HG03108 (cell line): ENCODE measurements at regions not wholly inside any gene's neighbourhood (a gene's known extent, or its start where the extent isn't known, plus 50 kb on each side); places are given as distances from the start of the nearest gene placed in this dataset.

Experiments
- ATAC-seq: cut with Tn5 transposase; IDR thresholded peaks from one replicate; pipeline ENCODE4 v1.9.1; 2021; ENCODE audit warnings: moderate library complexity; ENCODE audit not compliant: unreplicated experiment

DNA sequence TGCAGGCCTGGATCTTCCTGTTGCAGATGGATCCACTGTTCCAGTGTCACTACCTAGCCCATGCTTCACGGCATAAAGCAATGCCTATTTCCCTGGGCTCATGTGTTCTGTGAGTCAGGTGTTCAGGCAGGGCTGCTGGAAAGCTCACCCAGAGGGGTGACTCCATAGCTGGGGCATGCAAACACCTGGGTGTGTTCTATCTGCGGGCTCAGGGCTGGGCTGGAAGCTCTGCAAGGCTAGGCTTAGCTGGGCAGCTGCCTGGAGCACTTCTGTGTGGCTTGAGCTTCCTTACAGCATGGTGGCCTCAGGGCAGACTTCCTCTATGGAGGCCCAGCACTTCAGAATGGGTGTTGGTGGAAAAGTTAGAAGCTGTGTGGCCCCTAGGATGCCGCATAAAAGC is 139.9 kb downstream of the GADD45G start:
- no peak for ATAC-seq

DNA sequence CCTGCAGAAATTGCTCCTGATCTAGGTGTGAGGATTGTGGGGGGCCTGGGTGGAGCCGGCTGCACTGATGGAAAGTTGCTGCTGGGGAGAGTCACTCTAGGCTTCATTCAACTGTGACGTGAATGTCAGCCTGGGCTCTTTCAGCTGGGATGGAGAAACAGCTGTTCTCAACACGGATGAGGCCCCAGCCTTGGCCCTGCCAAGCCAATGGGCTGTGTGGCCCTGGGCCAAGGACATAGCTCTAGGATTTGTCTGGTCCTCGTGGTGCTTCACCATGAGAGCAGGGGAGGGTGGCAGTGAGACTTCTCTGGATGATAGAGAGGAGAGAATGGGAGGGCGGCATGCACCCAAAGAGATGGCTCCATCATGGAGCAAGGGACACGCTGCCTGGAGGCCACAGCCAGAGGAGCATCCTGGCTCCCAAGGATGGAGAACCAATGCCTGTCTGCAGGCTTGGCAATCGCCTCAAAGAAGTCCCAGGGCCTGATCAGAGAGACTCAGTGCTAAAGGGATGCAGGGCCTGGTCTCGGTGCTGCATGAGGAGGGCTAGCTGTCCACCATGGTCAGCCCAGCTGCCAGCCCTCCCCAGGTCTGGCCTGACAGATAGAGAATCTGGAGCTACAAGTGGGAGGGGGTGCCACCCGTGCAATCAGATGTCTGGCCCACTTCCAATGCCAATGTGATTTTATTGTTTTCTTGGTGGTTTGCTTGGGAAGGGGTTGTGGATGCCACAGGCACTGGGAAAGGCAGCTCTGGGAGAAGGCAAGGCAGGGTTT is 141.0 kb downstream of the GADD45G start:
- ATAC-seq, result no peak

DNA sequence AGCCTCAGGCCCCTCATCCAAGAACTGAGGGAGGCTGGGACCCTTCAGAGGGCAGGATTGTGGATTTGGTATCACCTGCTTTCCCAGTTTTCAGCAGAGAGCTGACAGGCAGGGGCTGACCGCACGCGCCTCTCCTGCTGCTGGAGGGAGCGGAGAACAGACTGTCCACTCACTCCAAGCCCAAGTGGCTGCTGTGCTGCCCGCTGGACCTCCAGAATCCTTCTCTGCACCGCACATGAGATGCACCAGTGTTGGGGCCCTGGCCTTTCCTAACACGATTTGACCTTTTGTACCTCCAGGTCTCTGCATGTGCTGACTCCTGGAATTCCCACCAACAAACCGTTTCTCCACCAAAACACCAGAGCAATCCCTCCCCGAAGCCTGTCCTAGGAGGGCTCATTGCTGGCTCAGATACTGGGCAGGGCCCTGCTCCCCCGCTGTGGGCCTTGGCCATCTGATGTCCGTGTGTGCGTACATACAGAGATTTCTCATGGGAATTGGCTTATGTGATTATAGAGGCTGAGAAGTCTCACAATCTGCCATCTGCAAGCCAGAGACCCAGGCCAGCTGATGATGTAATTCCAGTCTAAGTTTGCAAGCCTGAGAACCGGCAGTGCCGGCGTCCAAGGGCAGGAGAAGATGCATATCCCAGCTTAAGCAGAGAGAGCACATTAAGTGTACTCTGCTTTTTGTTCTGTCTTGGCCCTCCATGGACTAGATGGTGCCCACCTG is 141.7 kb downstream of the GADD45G start:
- no peak for ATAC-seq

DNA sequence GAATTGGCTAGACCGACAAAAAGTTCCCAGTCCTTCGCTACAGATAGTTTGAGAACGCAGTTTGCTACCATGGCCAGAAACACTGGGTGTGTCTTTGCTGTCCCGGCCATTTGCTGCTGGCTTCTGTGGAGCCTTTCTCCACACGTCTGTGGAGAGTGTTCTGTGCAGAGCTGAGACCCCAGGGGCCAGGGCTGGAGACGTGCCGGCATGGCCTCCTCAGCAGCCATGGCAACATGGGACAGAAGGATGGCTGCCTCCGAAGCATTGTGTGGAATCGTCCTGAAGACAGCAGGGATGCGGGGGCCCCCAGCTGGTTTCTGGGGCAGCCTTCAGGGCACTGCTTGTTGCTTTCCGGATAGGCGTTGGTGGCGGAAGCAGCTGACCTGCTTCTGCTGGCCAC is 142.8 kb downstream of the GADD45G start:
- ATAC-seq, result no peak

DNA sequence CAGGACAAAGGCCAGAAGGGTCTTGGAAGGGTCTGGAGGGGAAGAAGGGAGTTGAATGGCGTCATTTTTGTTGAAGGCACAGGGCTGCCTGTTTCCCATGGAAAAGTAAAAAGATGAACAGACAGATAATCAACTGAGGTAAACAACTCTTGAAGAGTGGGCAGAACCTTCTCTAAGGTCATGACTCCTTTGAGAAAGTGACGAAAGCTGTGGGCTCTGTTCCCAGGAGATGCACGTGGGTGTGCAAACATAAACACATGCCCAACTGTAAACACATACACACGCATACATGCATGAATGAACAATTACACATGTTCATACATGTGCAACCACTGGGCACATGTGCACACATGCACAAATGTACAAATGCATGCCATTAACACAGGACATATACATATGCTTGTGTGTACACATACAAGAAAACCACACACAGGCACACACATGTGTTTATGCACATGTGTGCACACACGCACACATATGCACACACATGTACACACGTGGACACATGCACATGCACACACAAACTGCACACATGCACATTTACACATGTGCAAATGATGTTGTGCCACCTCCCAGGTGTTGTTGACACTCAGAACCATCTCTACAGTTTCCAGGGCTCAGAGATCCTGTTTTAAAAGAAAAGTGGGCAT is 143.3 kb downstream of the GADD45G start:
- no peak for ATAC-seq

DNA sequence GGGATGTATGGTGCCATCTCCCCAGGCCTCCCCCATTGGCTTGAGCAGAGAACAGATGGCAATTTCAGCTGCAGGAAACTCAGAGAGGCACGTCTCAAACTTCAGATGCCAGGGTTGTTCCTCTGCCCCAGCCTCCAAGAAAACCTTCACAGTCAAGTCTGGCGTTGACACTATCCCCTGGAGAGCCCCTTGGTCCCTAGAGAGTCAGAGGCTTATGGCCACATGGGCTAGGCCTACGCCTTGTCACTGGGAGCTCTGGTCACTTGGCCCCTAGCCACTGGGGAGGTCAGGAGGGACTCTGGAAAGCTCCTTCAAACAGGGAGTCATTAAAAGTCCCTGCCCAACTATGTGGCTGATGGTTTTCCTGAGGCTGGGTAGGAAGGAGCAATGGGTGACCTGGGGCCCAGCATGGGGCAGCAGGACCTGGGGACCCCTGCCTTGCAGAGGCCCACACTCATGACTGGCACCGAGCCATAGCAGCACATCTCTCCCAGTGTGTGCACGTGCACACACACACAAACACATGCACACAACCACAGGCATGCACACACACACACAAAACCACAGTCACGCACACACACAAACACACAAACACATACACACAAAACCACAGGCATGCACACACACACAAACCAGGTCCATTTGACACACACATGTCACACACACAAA is 144.2 kb downstream of the GADD45G start:
- no peak for ATAC-seq

DNA sequence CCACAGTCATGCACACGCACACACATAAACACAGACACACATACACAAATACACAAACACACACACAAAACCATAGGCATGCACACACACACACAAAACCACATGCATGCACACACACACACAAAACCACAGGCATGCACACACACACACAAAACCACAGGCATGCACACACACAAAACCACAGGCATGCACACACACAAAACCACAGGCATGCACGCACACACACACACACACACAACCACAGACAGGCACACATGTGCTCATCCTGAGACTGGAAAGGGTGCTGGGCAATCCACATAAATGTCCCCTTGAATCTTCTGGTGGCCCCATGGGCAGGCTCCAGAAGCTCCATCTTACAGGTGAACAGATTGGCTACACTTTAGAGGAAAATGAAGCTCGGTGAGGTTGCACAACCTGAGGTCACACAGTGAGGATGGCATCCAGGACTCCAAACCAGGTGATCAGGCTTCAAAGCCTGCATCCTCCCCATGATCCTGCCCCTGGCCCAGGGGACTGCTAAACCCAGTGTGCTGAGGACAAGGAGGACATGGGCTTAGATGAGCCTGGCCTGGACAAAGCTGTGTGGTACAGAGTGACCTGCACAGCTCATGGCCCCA is 144.8 kb downstream of the GADD45G start:
- no peak for ATAC-seq

DNA sequence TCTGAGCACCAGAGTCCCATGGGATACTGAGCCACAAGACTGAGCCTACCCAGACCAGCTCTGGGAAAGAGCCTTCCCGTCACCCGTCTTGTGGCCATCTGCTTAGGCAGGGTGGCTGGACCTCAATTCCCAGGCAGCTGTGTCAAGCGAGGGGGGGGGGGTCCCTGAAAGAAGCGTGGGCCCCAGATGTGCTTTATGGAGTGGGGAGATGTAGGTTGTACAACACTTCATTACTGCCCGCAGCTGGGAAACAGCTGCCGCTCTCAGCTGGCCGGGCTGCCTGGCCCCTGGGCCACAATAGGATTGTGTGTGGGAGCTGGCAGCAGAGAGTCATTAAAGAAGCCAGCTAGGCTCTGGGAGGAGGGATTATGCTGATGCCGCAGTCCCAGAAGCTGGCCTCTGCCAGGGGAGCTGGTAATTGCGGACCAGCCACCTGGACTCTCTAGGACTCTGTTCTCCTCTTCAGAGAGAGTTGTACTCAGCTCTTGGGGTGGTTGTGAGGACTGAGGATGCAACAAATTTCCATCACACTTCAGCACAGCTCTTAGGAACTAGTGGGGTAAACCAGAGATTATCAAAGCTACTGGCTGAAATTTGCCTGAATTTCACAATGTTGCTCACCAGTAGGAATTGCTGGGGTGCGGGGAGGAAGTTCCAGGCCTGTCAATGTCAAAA is 145.4 kb downstream of the GADD45G start:
- ATAC-seq, result no peak

DNA sequence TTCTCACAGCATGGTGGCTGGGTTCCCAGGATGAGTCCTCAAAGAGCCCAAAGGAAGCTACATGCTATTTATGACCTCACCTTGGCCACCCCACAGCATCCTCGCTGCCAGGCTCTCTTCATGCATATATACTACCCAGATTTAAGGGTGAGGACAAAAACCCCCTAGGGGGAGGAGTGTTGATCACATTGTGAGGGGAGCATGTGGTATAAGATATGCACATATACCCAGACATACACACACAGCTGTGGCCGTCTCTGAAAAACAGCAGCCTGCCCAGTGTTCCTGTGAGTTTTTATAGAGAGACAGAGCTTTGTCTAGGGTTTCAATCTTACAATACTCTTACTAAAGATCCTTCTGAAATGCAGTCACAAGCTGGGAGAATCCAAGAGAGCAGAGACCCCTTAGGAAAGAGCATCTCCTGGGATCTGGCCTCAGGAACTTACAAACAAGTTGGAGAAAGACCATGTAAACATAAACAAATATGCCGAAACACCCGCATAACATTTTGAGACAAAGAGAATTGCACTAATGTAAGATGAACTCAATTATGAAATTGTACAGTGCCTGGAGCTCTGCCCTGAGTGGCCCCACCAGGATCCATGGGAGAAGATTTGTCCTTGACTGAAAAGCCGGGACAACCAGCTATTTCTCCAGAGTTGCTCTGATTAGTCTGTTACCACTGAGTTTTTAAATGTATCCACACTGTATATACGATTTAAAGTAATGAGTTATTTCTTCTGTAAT is 146.4 kb downstream of the GADD45G start:
- ATAC-seq, result no peak

DNA sequence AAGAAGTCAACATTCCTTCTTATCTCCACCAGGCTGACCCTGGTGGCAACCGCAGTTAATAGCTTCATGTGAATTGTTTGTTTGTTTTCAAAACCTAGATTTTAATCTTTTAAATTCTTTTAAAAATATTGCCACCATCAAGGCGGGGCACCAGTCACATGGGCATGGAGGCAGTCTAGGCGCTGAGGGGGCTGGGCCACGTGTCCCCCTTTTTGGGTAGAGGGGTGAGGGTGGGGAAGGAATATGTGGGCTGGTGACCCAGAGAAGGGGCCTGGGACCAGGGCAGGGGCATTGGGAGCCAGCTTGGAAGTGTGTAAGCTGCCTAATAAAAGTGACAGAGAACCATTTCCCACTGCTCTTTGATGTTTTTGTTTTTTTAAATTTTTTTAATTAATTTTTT is 147.3 kb downstream of the GADD45G start:
- ATAC-seq, result no peak

DNA sequence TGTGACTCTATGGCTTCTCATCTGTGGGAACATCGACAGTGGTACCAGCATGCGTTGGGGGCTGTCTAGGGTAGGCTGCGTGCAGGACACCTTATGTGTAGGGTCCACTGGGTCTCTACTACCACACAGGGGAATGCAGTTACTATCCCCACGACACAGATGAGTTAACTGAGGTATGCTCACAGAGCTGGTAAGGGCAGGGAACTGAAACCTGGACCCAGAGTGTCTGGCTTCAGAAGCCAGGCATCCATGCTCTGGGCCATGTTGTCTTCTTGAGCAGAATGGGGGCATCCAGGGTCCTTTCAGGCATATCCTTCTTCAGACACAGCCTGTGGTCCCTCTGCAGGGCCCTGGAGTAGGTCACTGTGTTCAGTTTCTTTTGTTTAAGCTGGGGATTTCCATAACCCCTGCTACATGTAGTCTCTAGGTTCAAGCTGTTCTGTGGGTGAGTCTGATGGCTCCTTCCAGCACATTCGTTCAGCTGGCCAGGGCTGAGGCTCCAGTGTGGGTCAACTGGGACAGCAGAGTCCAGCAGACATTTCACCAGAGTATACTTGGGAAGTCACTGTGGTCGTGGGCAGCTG is 148.8 kb downstream of the GADD45G start:
- ATAC-seq, result no peak

DNA sequence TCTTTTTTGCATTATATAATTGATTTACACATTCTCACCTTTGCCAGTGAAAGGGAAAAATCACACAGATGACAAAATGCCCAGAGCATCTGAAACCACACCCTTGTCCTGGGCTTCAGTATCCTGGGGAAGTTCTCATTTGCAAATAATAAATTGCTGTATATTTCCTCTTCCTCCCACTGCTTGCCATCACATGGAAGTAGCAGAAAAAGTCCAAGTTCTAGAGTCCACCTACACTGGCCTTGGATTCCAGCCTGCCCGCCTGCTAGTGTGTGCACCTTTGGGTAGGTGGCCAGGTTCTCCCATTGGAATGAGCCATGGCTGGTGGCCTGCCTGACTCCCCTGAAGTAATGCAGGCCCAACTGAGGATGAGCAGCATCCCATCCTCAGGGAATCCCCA is 149.4 kb downstream of the GADD45G start:
- ATAC-seq, result no peak

DNA sequence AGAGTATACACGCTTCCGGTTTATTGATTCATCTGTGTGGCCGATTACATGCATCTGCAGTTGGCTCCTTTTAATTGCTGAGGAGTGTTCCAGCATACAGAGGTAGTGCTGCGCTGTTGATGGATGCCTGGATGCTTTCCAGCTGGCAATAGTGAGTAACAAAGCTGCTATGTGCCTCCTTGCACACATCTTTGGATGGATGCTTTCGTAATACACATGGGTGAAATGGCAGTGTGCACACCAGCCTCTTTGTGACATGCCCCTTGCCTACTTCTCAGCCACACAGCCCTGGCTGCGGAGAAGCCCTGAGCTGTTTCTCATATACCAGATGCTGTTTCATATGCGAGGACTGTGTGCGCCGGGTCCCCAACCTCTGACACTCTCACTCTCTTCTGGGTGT is 151.0 kb downstream of the GADD45G start:
- ATAC-seq, result no peak

DNA sequence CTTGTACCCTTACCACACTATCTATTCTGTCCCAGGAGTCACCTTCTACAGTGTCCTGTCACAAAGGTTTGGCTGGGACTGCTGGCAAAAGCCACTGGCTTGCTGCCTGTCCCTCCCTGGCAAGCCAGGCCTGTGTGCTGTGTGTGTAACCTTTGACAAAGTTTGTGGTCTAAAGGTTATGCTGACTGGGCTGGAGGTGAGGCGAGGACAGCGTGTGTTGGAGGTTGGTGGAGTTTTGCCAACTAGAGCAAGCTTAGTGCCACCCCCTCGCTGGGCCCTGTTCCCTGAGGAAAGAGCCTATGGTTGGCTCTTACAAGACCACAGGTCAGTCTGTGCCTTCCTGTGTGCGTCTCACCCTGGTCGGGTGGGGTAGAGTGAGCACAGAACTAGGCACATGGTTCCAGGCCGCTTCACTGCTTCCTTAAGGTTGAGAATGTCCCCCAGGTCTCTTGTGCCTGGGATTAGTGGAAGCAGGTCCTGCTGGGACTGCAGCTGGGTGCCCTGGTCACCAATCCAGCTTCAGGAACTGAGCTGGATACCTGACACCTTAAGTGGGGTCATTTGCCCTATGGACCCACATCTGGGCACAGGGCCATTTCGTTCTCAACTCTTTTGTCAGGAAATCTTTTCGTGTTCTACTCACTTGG is 152.2 kb downstream of the GADD45G start:
- no peak for ATAC-seq

DNA sequence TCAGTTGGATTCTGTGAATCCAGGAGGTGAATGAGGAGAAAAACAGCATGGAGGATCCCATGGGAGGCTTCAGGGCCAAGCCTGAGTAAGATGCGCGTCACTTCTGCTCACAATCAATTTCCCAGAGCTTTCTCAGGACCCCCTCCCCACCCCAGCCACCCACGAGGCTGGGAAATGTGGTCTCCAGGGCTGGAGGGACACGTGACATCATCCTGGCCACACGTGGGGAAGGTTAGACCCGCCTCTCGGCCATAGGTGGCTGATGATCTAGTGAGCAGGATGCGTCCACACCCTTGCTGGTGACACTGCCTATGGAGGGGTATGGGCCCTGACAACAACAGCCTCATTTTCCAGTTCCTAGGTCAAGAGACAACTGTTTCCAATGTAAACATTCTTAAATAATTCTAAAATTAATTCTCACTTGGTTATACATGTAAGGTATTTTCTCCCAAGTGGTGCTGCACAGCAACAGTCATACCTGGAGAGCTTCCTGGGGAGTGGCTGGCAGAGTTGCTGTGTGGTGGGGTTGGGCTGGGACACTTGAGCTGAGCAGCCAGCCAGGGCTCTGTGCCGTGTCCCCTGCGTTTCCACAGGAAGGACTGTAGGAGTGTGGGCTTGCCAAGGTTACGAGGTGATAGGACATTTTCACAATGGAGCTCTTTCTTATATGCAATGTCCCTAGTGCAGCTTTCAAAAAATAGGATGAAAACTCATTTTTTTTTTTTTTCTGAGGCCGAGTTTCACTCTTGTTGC is 153.1 kb downstream of the GADD45G start:
- no peak for ATAC-seq

DNA sequence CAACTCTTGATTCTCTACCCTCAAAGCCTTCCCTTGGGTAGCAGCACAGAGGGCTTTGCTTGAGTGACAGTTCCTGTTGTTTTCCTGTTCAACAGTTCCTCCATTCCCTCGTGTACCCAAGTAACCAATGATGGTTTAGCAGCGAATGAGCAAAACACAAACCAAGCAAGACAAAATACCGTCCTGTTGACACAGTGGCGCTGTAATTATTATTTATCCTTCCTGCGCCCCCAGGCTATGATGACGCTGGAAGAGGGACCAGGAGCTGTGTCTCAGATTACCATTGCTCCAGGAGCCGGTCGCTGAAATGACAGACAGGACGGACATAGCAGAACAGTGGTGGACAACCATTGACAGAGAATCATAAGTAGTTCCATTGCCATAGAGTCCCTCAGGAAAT is 154.8 kb downstream of the GADD45G start:
- ATAC-seq, result no peak

DNA sequence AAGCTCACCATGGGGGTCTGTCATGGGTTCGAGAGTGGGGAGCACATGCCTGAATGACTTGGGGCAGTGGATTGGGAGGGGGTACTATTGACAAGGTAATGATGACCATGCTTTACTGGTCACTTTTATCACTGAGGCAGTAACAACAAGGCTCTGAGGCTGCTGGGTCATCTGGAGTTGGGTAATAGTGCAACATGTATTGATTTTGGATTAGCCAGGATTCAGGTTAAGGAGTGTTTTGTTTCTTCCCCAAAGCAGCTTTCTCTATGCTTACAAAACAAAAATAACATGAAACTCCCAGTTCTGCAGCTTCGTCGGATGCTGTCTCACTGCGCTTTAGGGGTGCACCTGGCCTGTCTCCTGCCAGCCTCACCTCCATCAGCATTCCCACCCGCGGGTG is 155.3 kb downstream of the GADD45G start:
- ATAC-seq, result no peak

DNA sequence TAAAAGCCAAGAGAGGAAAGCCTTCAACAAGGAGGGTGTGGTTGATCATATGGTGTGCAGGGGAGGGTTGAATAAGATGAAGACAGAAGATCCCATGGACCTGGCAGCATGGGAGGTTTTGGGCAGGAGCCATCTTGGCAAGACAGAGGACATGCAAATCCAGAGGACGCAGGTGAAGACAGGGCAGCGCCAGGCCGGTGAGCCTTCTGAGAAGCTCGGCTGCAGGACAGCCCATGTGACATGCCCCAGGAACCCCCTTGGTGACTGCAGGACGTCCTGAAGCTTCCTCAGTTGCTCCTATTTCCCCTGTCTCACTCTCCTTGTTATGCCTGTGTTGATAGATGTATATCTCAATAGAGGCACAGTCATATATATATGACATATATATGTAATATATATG is 159.4 kb downstream of the GADD45G start:
- ATAC-seq, result no peak
